ENCODE measurements at regions not wholly inside any gene's neighbourhood (a gene's known extent, or its start where the extent isn't known, plus 50 kb on each side); places are given as distances from the start of the nearest gene placed in this dataset.
A peak's percentile ranks its signal among the peaks of the same experiment; 100 is the strongest.
"Not testable (repeated sequence)": the region's sequence is repeated elsewhere in the genome, so short reads cannot be mapped to it uniquely, and the experiment has no call there.

- H3K4me1 ChIP-seq (ENCODE audit: insufficient read depth, insufficient read length), result no peaks in the 10 kb centered on the region
- H3K27me3 ChIP-seq (ENCODE audit: insufficient read depth, insufficient read length), result no peaks in the 10 kb centered on the region
- no peak for TF ChIP-seq YY1 (IDR thresholded peaks at IDR 0.05; ENCODE audit: insufficient read depth, insufficient read length)
- no peak for DNase-seq (ENCODE audit: low read depth, low spot score)
- H3K4me3 ChIP-seq (ENCODE audit: insufficient read length, low read depth), result no peak overlapping the region
- no peak overlapping the region for H3K9ac ChIP-seq (ENCODE audit: insufficient read length, low read depth)
- H3K36me3 ChIP-seq (ENCODE audit: insufficient read depth, insufficient read length, low read length), result no peaks in the 10 kb centered on the region
- H3K9me3 ChIP-seq (ENCODE audit: insufficient read depth, low read length), result no peaks in the 10 kb centered on the region
Observed at GRCh38 chr1:80533093-80533492, 1267.6 kb upstream of the ADGRL2 start.

DNA sequence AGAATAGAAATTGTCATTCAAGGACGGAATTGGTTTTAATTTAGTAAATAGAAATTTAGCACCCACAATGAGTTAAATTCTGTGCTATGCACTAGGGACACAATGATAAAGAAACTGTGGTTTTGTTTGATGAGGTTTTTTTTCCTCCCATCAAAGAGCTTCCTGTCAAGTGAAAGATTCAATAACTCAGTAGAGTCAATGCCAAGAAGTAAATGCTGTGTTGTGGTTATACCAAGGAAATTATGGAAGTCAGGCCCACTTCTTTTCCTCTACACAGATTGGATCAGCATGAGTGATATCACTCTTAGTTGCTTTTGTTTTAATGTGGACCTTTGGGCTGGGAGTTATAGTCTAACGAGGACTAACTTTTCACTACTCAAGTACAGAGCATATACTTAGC is 1269.6 kb upstream of the ADGRL2 start:
- TF ChIP-seq YY1 (IDR thresholded peaks at IDR 0.05; ENCODE audit: insufficient read depth, insufficient read length), result no peak
- TF ChIP-seq ZNF274 (IDR thresholded peaks at IDR 0.05; ENCODE audit: low read depth, low read length), result no peak
- no peak for TF ChIP-seq SUZ12 (IDR thresholded peaks at IDR 0.05; ENCODE audit: extremely low read depth, insufficient read depth, insufficient read length)
- H3K4me1 ChIP-seq (ENCODE audit: insufficient read depth, insufficient read length), result no peaks in the 10 kb centered on the region
- H3K4me3 ChIP-seq (ENCODE audit: insufficient read length, low read depth), result no peak overlapping the region
- H3K9me3 ChIP-seq (ENCODE audit: insufficient read depth, low read length), result no peaks in the 10 kb centered on the region
- no peak overlapping the region for H3K9ac ChIP-seq (ENCODE audit: insufficient read length, low read depth)
- no peaks in the 10 kb centered on the region for H3K27me3 ChIP-seq (ENCODE audit: insufficient read depth, insufficient read length)
- H3K36me3 ChIP-seq (ENCODE audit: insufficient read depth, insufficient read length, low read length), result no peaks in the 10 kb centered on the region
- DNase-seq (ENCODE audit: low read depth, low spot score), result no peak

- no peaks in the 10 kb centered on the region for H3K27me3 ChIP-seq (ENCODE audit: insufficient read depth, insufficient read length)
- TF ChIP-seq YY1 (IDR thresholded peaks at IDR 0.05; ENCODE audit: insufficient read depth, insufficient read length) (no peak), ZNF274 (IDR thresholded peaks at IDR 0.05; ENCODE audit: low read depth, low read length) (no peak), SUZ12 (IDR thresholded peaks at IDR 0.05; ENCODE audit: extremely low read depth, insufficient read depth, insufficient read length) (no peak)
Observed at GRCh38 chr1:80529546-80529945, 1271.2 kb upstream of the ADGRL2 start.

GRCh38 chr1:80523861-80524260 is 1276.9 kb upstream of the ADGRL2 start:
- no peaks in the 10 kb centered on the region for H3K36me3 ChIP-seq (ENCODE audit: insufficient read depth, insufficient read length, low read length)
- no peaks in the 10 kb centered on the region for H3K9me3 ChIP-seq (ENCODE audit: insufficient read depth, low read length)
- H3K4me3 ChIP-seq (ENCODE audit: insufficient read length, low read depth), result no peak overlapping the region
- TF ChIP-seq ZNF274 (IDR thresholded peaks at IDR 0.05; ENCODE audit: low read depth, low read length), result no peak
- no peak for TF ChIP-seq SUZ12 (IDR thresholded peaks at IDR 0.05; ENCODE audit: extremely low read depth, insufficient read depth, insufficient read length)
- no peak for TF ChIP-seq YY1 (IDR thresholded peaks at IDR 0.05; ENCODE audit: insufficient read depth, insufficient read length)
- no peaks in the 10 kb centered on the region for H3K27me3 ChIP-seq (ENCODE audit: insufficient read depth, insufficient read length)
- DNase-seq (ENCODE audit: low read depth, low spot score), result no peak
- H3K4me1 ChIP-seq (ENCODE audit: insufficient read depth, insufficient read length), result no peaks in the 10 kb centered on the region
- H3K9ac ChIP-seq (ENCODE audit: insufficient read length, low read depth), result no peak overlapping the region

More at GRCh38 chr1:80529546-80529945, 1271.2 kb upstream of the ADGRL2 start:
- no peak for DNase-seq (ENCODE audit: low read depth, low spot score)
- no peaks in the 10 kb centered on the region for H3K9me3 ChIP-seq (ENCODE audit: insufficient read depth, low read length)
- no peak overlapping the region for H3K9ac ChIP-seq (ENCODE audit: insufficient read length, low read depth)
- H3K36me3 ChIP-seq (ENCODE audit: insufficient read depth, insufficient read length, low read length), result no peaks in the 10 kb centered on the region
- no peak overlapping the region for H3K4me3 ChIP-seq (ENCODE audit: insufficient read length, low read depth)
- no peaks in the 10 kb centered on the region for H3K4me1 ChIP-seq (ENCODE audit: insufficient read depth, insufficient read length)

- not testable (repeated sequence) for DNase-seq (ENCODE audit: low read depth, low spot score); H3K9me3 ChIP-seq (ENCODE audit: insufficient read depth, low read length); H3K27me3 ChIP-seq (ENCODE audit: insufficient read depth, insufficient read length); H3K9ac ChIP-seq (ENCODE audit: insufficient read length, low read depth); H3K4me3 ChIP-seq (ENCODE audit: insufficient read length, low read depth); H3K4me1 ChIP-seq (ENCODE audit: insufficient read depth, insufficient read length); H3K36me3 ChIP-seq (ENCODE audit: insufficient read depth, insufficient read length, low read length)
Observed at GRCh38 chr1:80523071-80523470, 1277.7 kb upstream of the ADGRL2 start.

DNA sequence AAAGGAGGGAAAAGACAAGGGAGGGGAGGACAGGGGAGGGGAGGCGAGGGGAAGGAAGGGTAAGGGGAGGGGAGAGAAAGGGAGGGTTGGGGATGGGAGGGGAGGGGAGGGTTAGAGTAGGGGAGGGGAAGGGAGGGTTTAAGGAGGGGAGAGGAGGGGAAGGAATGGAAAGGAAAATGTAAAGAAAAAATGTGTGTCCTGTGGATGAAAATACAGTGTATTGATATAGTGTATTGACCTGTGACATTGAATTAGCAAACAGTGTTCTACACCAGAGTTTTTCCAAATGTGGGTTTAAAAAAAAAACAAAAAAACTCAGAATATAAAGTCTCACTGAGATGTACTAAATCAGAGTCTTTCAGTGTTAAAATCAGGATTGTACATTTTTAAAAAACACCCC is 1279.8 kb upstream of the ADGRL2 start:
- no peaks in the 10 kb centered on the region for H3K36me3 ChIP-seq (ENCODE audit: insufficient read depth, insufficient read length, low read length)
- H3K4me3 ChIP-seq (ENCODE audit: insufficient read length, low read depth), result no peak overlapping the region
- DNase-seq (ENCODE audit: low read depth, low spot score), result no peak
- H3K9me3 ChIP-seq (ENCODE audit: insufficient read depth, low read length), result no peaks in the 10 kb centered on the region
- no peak overlapping the region for H3K9ac ChIP-seq (ENCODE audit: insufficient read length, low read depth)
- no peaks in the 10 kb centered on the region for H3K4me1 ChIP-seq (ENCODE audit: insufficient read depth, insufficient read length)
- H3K27me3 ChIP-seq (ENCODE audit: insufficient read depth, insufficient read length), result no peaks in the 10 kb centered on the region
- TF ChIP-seq SUZ12 (IDR thresholded peaks at IDR 0.05; ENCODE audit: extremely low read depth, insufficient read depth, insufficient read length) (no peak), YY1 (IDR thresholded peaks at IDR 0.05; ENCODE audit: insufficient read depth, insufficient read length) (no peak), ZNF274 (IDR thresholded peaks at IDR 0.05; ENCODE audit: low read depth, low read length) (no peak)

DNA sequence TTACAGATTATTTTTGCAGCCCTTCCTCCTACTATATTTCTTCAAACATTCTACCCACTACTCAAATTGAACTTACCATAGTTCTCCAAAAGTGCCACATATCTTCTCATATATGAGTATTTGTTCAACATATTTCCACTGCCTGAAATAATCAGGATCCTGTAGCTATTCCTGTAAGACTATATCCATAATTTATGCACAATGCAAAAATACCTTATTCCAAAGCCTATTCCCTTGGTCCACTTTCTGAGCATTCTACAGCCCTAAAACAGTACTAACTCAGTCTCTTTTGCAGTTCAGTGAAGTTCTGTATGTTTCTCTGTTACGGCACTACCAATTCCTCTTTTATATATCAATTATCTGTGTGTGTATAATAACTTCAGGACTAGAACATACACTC is 1283.7 kb upstream of the ADGRL2 start:
- DNase-seq (ENCODE audit: low read depth, low spot score), result no peak
- TF ChIP-seq ZNF274 (IDR thresholded peaks at IDR 0.05; ENCODE audit: low read depth, low read length) (no peak), YY1 (IDR thresholded peaks at IDR 0.05; ENCODE audit: insufficient read depth, insufficient read length) (no peak), SUZ12 (IDR thresholded peaks at IDR 0.05; ENCODE audit: extremely low read depth, insufficient read depth, insufficient read length) (no peak)
- H3K36me3 ChIP-seq (ENCODE audit: insufficient read depth, insufficient read length, low read length), result no peaks in the 10 kb centered on the region
- no peak overlapping the region for H3K9ac ChIP-seq (ENCODE audit: insufficient read length, low read depth)
- H3K4me3 ChIP-seq (ENCODE audit: insufficient read length, low read depth), result no peak overlapping the region
- H3K27me3 ChIP-seq (ENCODE audit: insufficient read depth, insufficient read length), result no peaks in the 10 kb centered on the region
- 0 out of 2 replicates have a peak, but pooled peaks cover 5% of the 10 kb centered on the region for H3K9me3 ChIP-seq (ENCODE audit: insufficient read depth, low read length)
- H3K4me1 ChIP-seq (ENCODE audit: insufficient read depth, insufficient read length), result no peaks in the 10 kb centered on the region

GRCh38 chr1:80509965-80510522 is 1290.7 kb upstream of the ADGRL2 start:
- Histone ChIP-seq H3K9me3 (ENCODE audit: insufficient read depth, low read length) (0 out of 2 replicates have a peak, but pooled peaks cover 5% of the 10 kb centered on the region), H3K27me3 (ENCODE audit: insufficient read depth, insufficient read length) (no peaks in the 10 kb centered on the region), H3K4me1 (ENCODE audit: insufficient read depth, insufficient read length) (no peaks in the 10 kb centered on the region), H3K4me3 (ENCODE audit: insufficient read length, low read depth) (no peak overlapping the region), H3K36me3 (ENCODE audit: insufficient read depth, insufficient read length, low read length) (no peaks in the 10 kb centered on the region), H3K9ac (ENCODE audit: insufficient read length, low read depth) (no peak overlapping the region)
- peak; percentile 49 for DNase-seq (ENCODE audit: low read depth, low spot score)
- TF ChIP-seq SUZ12 (IDR thresholded peaks at IDR 0.05; ENCODE audit: extremely low read depth, insufficient read depth, insufficient read length) (no peak), ZNF274 (IDR thresholded peaks at IDR 0.05; ENCODE audit: low read depth, low read length) (no peak), YY1 (IDR thresholded peaks at IDR 0.05; ENCODE audit: insufficient read depth, insufficient read length) (no peak)
